ENCODE measurements at regions not wholly inside any gene's neighbourhood (a gene's known extent, or its start where the extent isn't known, plus 50 kb on each side); places are given as distances from the start of the nearest gene placed in this dataset.

DNA sequence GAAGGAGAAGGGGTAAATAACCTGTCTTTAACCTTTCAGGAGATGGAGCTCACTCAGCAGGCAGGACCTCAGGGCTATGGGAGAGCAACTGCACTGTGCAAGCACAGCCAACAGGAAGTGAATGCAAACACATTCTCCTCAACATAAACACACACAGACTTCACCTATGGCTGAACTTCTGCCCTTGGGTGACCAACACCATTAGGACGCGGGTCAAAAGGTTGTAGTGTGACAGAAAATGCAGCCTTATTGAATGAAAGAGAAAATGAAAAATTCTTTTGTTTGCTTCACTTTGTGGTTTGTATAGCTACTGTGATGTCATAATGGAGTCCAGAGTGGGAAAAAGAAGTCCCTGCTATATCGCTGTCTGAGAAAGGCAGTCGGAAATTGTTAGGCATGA, 323.0 kb downstream of the NDFIP2 start:
- TF ChIP-seq, protein P1, sequence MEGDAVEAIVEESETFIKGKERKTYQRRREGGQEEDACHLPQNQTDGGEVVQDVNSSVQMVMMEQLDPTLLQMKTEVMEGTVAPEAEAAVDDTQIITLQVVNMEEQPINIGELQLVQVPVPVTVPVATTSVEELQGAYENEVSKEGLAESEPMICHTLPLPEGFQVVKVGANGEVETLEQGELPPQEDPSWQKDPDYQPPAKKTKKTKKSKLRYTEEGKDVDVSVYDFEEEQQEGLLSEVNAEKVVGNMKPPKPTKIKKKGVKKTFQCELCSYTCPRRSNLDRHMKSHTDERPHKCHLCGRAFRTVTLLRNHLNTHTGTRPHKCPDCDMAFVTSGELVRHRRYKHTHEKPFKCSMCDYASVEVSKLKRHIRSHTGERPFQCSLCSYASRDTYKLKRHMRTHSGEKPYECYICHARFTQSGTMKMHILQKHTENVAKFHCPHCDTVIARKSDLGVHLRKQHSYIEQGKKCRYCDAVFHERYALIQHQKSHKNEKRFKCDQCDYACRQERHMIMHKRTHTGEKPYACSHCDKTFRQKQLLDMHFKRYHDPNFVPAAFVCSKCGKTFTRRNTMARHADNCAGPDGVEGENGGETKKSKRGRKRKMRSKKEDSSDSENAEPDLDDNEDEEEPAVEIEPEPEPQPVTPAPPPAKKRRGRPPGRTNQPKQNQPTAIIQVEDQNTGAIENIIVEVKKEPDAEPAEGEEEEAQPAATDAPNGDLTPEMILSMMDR (IDR thresholded peaks at IDR 0.05) = no peak
- no peak for TF ChIP-seq POLR2A (IDR thresholded peaks at IDR 0.05)
